B cell (primary cell): ENCODE measurements at regions not wholly inside any gene's neighbourhood (a gene's known extent, or its start where the extent isn't known, plus 50 kb on each side); places are given as distances from the start of the nearest gene placed in this dataset.

Experiments
- ATAC-seq: fragments of 200-7000 bp; cut with Tn5 transposase; one replicate; pipeline ENCODE4 v1.10.0; 2021; ENCODE audit warnings: low read depth, mild to moderate bottlenecking, moderate number of reproducible peaks, moderate library complexity
- CTCF ChIA-PET: fragments of 350-600 bp; sonication (Branson Sonifier 250); formaldehyde crosslinking; loops from one replicate; lab custom pipeline; 2021; ENCODE audit warnings: antibody characterized with exemption, inconsistent platforms; lab: Charles Lee
- POLR2A ChIA-PET: fragments of 350-600 bp; sonication (Branson Sonifier 250); formaldehyde crosslinking; loops from one replicate; lab custom pipeline; 2021; ENCODE audit warnings: antibody characterized with exemption; lab: Charles Lee
- DNase-seq: peaks from one replicate; pipeline ENCODE4 v3.0.0; 2013
- H2AFZ ChIP-seq: 2 replicates; pipeline ENCODE4 v1.6.1; 2012; ENCODE audit warnings: mild to moderate bottlenecking, low read depth, low read length; ENCODE audit not compliant: insufficient read depth, poor library complexity, severe bottlenecking
- H3K27ac ChIP-seq, 2 donors: 1 replicate in 1 of 2; 2 replicates in 1 of 2; pipeline ENCODE4 v1.5.1; 2012 to 2013; ENCODE audit warnings: low read length in 2 of 2, mild to moderate bottlenecking in 2 of 2, moderate library complexity in 1 of 2
- H3K27me3 ChIP-seq, 4 experiments: fragments of 200-600 bp in 1 of 4; sonication (generic) in 1 of 4; replicated peaks in 1 of 4; 1 replicate in 2 of 4; 2 replicates in 2 of 4; pipeline versions ENCODE4 v1.6.1 to v1.7.0; 2013 to 2016; ENCODE audit warnings: low read length in 3 of 4, mild to moderate bottlenecking in 2 of 4, mixed read lengths in 1 of 4, moderate library complexity in 1 of 4; ENCODE audit not compliant: insufficient read depth in 4 of 4, control insufficient read depth in 3 of 4; ENCODE audit errors: control extremely low read depth in 1 of 4
- H3K36me3 ChIP-seq, 2 experiments: replicated peaks in 1 of 2; 1 replicate in 1 of 2; 2 replicates in 1 of 2; pipeline versions ENCODE4 v1.6.1 to v1.7.1; 2013; ENCODE audit warnings: low read length in 1 of 2; ENCODE audit not compliant: insufficient read depth in 2 of 2, control insufficient read depth in 1 of 2; ENCODE audit errors: control extremely low read depth in 1 of 2, extremely low read depth in 1 of 2
- H3K4me1 ChIP-seq, 2 donors: fragments of 200-600 bp in 1 of 2; sonication (generic) in 1 of 2; 1 replicate in 1 of 2; 2 replicates in 1 of 2; pipeline versions ENCODE4 v1.5.1 to v1.6.1; 2013 to 2017; ENCODE audit warnings: low read length in 2 of 2; ENCODE audit not compliant: control insufficient read depth in 2 of 2, insufficient read depth in 2 of 2
- H3K4me2 ChIP-seq: replicated peaks from 2 replicates; pipeline ENCODE3; 2012; ENCODE audit warnings: mild to moderate bottlenecking, low read depth, low read length; ENCODE audit not compliant: poor library complexity, severe bottlenecking
- H3K4me3 ChIP-seq, 5 experiments: fragments of 200-600 bp in 1 of 5; sonication (generic) in 1 of 5; 1 replicate in 3 of 5; 2 replicates in 2 of 5; pipeline versions ENCODE4 v1.5.1 to v1.7.0; 2011 to 2016; ENCODE audit warnings: low read length in 4 of 5, mild to moderate bottlenecking in 4 of 5, low read depth in 2 of 5, control low read depth in 1 of 5, moderate library complexity in 1 of 5; ENCODE audit not compliant: insufficient read depth in 1 of 5; ENCODE audit errors: control extremely low read depth in 1 of 5, extremely low read depth in 1 of 5
- H3K79me2 ChIP-seq: fragments of 200-600 bp; sonication (generic); one replicate; pipeline ENCODE4 v1.6.0; 2016; ENCODE audit warnings: low read length; ENCODE audit not compliant: control insufficient read depth, insufficient read depth
- H3K9ac ChIP-seq: fragments of 200-600 bp; sonication (generic); 2 replicates; pipeline ENCODE4 v1.6.1; 2017; ENCODE audit warnings: mild to moderate bottlenecking, low read length, moderate library complexity
- H3K9me3 ChIP-seq, 3 donors: one replicate each; pipeline versions ENCODE4 v1.6.1 to v1.7.1; 2013; ENCODE audit warnings: low read length in 2 of 3; ENCODE audit not compliant: control insufficient read depth in 2 of 3, insufficient read depth in 1 of 3; ENCODE audit errors: control extremely low read depth in 1 of 3
- H4K20me1 ChIP-seq: 2 replicates; pipeline ENCODE4 v1.6.0; 2012; ENCODE audit warnings: mild to moderate bottlenecking, low read length; ENCODE audit not compliant: insufficient read depth, control insufficient read depth, poor library complexity, severe bottlenecking
- H3K27ac Mint-ChIP-seq: one replicate; pipeline ENCODE4 v1.8.0; 2021; ENCODE audit warnings: mixed read lengths
- H3K27me3 Mint-ChIP-seq: one replicate; pipeline ENCODE4 v1.8.0; 2021; ENCODE audit warnings: mixed read lengths
- H3K4me1 Mint-ChIP-seq: one replicate; pipeline ENCODE4 v1.8.0; 2021; ENCODE audit warnings: mixed read lengths
- H3K4me3 Mint-ChIP-seq: one replicate; pipeline ENCODE4 v1.8.0; 2021; ENCODE audit warnings: mixed read lengths
- H3K9me3 Mint-ChIP-seq: one replicate; pipeline ENCODE4 v1.8.0; 2022; ENCODE audit warnings: mixed read lengths; ENCODE audit not compliant: insufficient read depth
- EZH2 ChIP-seq: IDR thresholded peaks from 2 replicates; pipeline ENCODE4 v1.6.1; 2012; ENCODE audit warnings: borderline replicate concordance, low read depth, mild to moderate bottlenecking, moderate library complexity, low read length; ENCODE audit not compliant: insufficient read depth, poor library complexity, severe bottlenecking
- WGBS: methylation state at CpG from one replicate; pipeline ENCODE4 v1.1.5; 2013; ENCODE audit warnings: missing lambda C conversion rate; ENCODE audit not compliant: insufficient coverage; 5-methylcytosine and 5-hydroxymethylcytosine counted together
- intact Hi-C: fragments of 100-400 bp; cut with micrococcal nuclease; formaldehyde crosslinking; loops from one replicate; pipeline ENCODE4 v1.10.0; 2022
- TF ChIP-seq, protein P1 (sequence below): fragments of 200-600 bp; IDR thresholded peaks from one replicate; pipeline ENCODE4 v1.8.0; 2022; ENCODE audit warnings: antibody characterized with exemption, mild to moderate bottlenecking

DNA sequence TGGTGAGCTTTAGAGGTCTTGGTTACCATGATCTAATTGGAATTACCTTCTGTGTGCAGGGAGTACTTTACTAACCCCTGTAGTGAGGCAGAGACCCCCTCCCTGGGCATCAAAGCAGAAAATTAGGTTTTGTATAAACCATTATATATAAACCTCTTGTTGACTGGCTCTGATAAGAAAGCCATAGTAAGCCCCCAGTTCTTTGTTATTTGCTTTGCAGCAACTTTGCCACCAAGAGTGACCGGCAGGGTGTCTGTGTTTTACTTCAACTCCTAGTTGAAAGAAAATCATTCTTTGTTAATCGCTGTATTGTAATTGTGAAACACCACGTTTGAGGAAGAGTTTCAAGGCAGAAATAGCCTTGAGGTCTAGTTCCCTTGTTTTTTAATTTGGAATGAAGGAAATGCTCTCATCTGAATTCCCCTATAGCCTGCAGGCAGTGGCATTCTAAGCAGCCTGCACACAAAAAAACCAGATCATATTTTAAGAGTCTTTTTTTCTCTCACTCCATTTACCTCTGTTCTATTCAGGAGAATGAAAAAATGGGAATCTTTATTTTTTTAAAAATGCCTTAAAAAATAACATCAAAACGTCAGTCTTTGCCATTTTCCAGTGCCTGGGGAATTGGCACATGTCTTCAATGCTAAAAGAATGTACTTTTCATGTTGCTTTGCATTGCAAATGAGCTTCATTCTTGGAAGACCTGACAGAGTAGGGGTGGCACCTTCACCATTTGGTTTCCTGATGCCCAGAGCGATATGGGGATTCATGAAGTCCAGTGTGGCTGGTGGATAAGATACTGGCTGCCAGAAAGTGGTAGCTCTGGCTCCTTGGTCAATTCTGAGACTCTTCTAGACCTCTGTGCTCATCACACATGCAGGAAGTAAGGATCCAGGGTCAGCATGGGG lies 338.1 kb downstream of the SLC4A3 start:
- peaks cover 4% of the 10 kb centered on the region for H3K9me3 Mint-ChIP-seq
- H2AFZ ChIP-seq = no peak overlapping the region
- DNase-seq = no peak
- H4K20me1 ChIP-seq = no peaks in the 10 kb centered on the region
- WGBS = 90% methylated on average over 2 of the region's 5 CpGs
- ChIA-PET POLR2A (no interaction called here), CTCF (no interaction called here)
- TF ChIP-seq, protein P1, sequence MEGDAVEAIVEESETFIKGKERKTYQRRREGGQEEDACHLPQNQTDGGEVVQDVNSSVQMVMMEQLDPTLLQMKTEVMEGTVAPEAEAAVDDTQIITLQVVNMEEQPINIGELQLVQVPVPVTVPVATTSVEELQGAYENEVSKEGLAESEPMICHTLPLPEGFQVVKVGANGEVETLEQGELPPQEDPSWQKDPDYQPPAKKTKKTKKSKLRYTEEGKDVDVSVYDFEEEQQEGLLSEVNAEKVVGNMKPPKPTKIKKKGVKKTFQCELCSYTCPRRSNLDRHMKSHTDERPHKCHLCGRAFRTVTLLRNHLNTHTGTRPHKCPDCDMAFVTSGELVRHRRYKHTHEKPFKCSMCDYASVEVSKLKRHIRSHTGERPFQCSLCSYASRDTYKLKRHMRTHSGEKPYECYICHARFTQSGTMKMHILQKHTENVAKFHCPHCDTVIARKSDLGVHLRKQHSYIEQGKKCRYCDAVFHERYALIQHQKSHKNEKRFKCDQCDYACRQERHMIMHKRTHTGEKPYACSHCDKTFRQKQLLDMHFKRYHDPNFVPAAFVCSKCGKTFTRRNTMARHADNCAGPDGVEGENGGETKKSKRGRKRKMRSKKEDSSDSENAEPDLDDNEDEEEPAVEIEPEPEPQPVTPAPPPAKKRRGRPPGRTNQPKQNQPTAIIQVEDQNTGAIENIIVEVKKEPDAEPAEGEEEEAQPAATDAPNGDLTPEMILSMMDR = no peak
- no peak for TF ChIP-seq EZH2
- no peaks in the 10 kb centered on the region for H3K4me1 ChIP-seq
- H3K27ac Mint-ChIP-seq = no peak overlapping the region
- ATAC-seq = no peak
- H3K9me3 ChIP-seq = no peaks in the 10 kb centered on the region
- no peak overlapping the region for H3K9ac ChIP-seq
- no peaks in the 10 kb centered on the region for H3K4me1 Mint-ChIP-seq
- H3K4me3 ChIP-seq = no peak overlapping the region
- intact Hi-C loops = no loop called here
- no peak overlapping the region for H3K27ac ChIP-seq
- H3K27me3 ChIP-seq = no peaks in the 10 kb centered on the region
- no peaks in the 10 kb centered on the region for H3K79me2 ChIP-seq
- H3K4me2 ChIP-seq = no peak overlapping the region
- no peaks in the 10 kb centered on the region for H3K27me3 Mint-ChIP-seq
- H3K4me3 Mint-ChIP-seq = no peak overlapping the region
- no peaks in the 10 kb centered on the region for H3K36me3 ChIP-seq
